ENCODE measurements at regions not wholly inside any gene's neighbourhood (a gene's known extent, or its start where the extent isn't known, plus 50 kb on each side); places are given as distances from the start of the nearest gene placed in this dataset.
"Not testable (repeated sequence)": the region's sequence is repeated elsewhere in the genome, so short reads cannot be mapped to it uniquely, and the experiment has no call there.

DNA sequence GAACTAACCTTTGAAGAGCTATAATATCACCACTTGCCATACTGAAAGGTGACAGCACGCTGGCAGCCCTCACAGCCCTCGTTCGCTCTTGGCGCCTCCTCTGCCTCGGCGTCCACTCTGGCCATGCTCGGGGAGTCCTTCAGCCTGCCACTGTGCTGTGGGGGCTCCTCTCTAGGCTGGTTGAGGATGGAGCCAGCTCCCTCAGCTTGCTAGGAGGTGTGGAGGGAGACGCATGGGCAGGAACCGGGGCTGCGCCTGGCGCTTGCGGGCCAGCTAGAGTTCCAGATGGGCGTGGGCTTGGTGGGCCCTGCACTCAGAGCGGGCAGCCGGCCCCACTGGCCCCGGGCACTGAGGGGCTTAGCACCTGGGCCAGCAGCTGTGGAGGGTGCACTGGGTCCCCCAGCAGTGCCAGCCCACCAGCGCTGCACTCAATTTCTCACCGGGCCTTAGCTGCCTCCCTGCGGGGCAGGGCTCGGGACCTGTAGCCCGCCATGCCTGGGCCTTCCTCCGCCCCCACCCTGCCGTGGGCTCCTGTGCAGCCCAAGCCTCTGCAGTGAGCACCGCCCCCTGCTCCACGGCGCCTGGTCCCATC is 329.7 kb downstream of the LMBRD1 start:
- no peaks in the 10 kb centered on the region for H3K9me3 ChIP-seq (ENCODE audit: control insufficient read depth, insufficient read depth, low read depth, low read length)
- DNase-seq (ENCODE audit: low read depth, low spot score) (no peak), ATAC-seq (no peak)
- in situ Hi-C loops (cut with HindIII; ENCODE audit: low pct_unique_long_range_greater_than_20kb, low sequenced_read_pairs): no loop called here
- intact Hi-C loops (cut with micrococcal nuclease; ENCODE audit: unreplicated experiment): no loop called here
- H3K36me3 ChIP-seq (ENCODE audit: control insufficient read depth, insufficient read depth, low read length): no peaks in the 10 kb centered on the region
- CTCF ChIA-PET: no interaction called here
- H3K4me3 ChIP-seq (ENCODE audit: low read depth in 2 of 2, low read length in 2 of 2): no peak overlapping the region
- no peak for TF ChIP-seq TCF7L2 (IDR thresholded peaks at IDR 0.05; ENCODE audit: low read depth, low read length)
- TF ChIP-seq SIN3A (IDR thresholded peaks at IDR 0.05; ENCODE audit: borderline replicate concordance, insufficient read depth, low read depth, low read length): no peak
- no TSS peak for BruUV-seq (replicated peaks)
- no peaks in the 10 kb centered on the region for H3K27me3 ChIP-seq (ENCODE audit: control insufficient read depth, insufficient read depth, low read length)
- H3K27ac ChIP-seq (ENCODE audit: low read length): no peak overlapping the region
- POLR2A ChIA-PET: no interaction called here
- H3K4me1 ChIP-seq (ENCODE audit: control insufficient read depth, insufficient read depth, low read length): no peaks in the 10 kb centered on the region

- Histone ChIP-seq H3K36me3 (ENCODE audit: control insufficient read depth, insufficient read depth, low read length) (no peaks in the 10 kb centered on the region), H3K9me3 (ENCODE audit: control insufficient read depth, insufficient read depth, low read depth, low read length) (no peaks in the 10 kb centered on the region), H3K4me3 (ENCODE audit: low read depth in 2 of 2, low read length in 2 of 2) (no peak overlapping the region), H3K27me3 (ENCODE audit: control insufficient read depth, insufficient read depth, low read length) (no peaks in the 10 kb centered on the region), H3K27ac (ENCODE audit: low read length) (no peak overlapping the region), H3K4me1 (ENCODE audit: control insufficient read depth, insufficient read depth, low read length) (no peaks in the 10 kb centered on the region)
- ChIA-PET POLR2A (no interaction called here), CTCF (no interaction called here)
- no peak for DNase-seq (ENCODE audit: low read depth, low spot score)
- in situ Hi-C loops (cut with HindIII; ENCODE audit: low pct_unique_long_range_greater_than_20kb, low sequenced_read_pairs) (no loop called here), intact Hi-C loops (cut with micrococcal nuclease; ENCODE audit: unreplicated experiment) (no loop called here)
- BruUV-seq (replicated peaks): no TSS peak
- no peak for ATAC-seq
- no peak for TF ChIP-seq CTCF (IDR thresholded peaks at IDR 0.05)
- no peak for TF ChIP-seq TCF7L2 (IDR thresholded peaks at IDR 0.05; ENCODE audit: low read depth, low read length)
- no peak for TF ChIP-seq SIN3A (IDR thresholded peaks at IDR 0.05; ENCODE audit: borderline replicate concordance, insufficient read depth, low read depth, low read length)
Observed at GRCh38 chr6:69465866-69466265, 330.9 kb downstream of the LMBRD1 start.

DNA sequence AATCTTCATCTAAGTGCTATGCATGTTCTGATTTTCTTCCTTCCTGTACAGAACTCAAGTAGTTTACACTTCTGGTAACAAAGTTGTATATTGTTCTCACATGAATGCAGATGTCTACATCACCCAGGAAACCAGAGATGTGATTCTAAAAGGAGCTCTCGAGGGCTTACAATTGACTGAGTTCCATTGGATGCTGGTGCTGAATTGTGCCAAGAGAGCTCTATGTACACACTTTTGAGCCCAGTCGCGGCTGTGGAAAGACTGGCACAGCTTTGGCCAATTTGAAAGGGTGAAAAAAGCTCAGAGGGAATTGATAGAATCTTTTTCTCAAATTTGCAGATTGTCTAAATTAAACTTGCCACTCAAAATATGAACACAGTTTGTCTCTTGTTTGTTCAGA is 340.7 kb downstream of the LMBRD1 start:
- no peaks in the 10 kb centered on the region for H3K4me1 ChIP-seq (ENCODE audit: control insufficient read depth, insufficient read depth, low read length)
- DNase-seq (ENCODE audit: low read depth, low spot score) (no peak), ATAC-seq (no peak)
- ChIA-PET CTCF (no interaction called here), POLR2A (no interaction called here)
- intact Hi-C loops (cut with micrococcal nuclease; ENCODE audit: unreplicated experiment): no loop called here
- no peaks in the 10 kb centered on the region for H3K36me3 ChIP-seq (ENCODE audit: control insufficient read depth, insufficient read depth, low read length)
- H3K9me3 ChIP-seq (ENCODE audit: control insufficient read depth, insufficient read depth, low read depth, low read length): no peaks in the 10 kb centered on the region
- in situ Hi-C loops (cut with HindIII; ENCODE audit: low pct_unique_long_range_greater_than_20kb, low sequenced_read_pairs): no loop called here
- H3K27ac ChIP-seq (ENCODE audit: low read length): no peak overlapping the region
- no peaks in the 10 kb centered on the region for H3K27me3 ChIP-seq (ENCODE audit: control insufficient read depth, insufficient read depth, low read length)
- TF ChIP-seq CTCF (IDR thresholded peaks at IDR 0.05) (no peak), POLR2AphosphoS5 (IDR thresholded peaks at IDR 0.05; ENCODE audit: low read depth, low read length) (no peak), SIN3A (IDR thresholded peaks at IDR 0.05; ENCODE audit: borderline replicate concordance, insufficient read depth, low read depth, low read length) (no peak), TCF7L2 (IDR thresholded peaks at IDR 0.05; ENCODE audit: low read depth, low read length) (no peak)
- TF ChIP-seq, protein P1, sequence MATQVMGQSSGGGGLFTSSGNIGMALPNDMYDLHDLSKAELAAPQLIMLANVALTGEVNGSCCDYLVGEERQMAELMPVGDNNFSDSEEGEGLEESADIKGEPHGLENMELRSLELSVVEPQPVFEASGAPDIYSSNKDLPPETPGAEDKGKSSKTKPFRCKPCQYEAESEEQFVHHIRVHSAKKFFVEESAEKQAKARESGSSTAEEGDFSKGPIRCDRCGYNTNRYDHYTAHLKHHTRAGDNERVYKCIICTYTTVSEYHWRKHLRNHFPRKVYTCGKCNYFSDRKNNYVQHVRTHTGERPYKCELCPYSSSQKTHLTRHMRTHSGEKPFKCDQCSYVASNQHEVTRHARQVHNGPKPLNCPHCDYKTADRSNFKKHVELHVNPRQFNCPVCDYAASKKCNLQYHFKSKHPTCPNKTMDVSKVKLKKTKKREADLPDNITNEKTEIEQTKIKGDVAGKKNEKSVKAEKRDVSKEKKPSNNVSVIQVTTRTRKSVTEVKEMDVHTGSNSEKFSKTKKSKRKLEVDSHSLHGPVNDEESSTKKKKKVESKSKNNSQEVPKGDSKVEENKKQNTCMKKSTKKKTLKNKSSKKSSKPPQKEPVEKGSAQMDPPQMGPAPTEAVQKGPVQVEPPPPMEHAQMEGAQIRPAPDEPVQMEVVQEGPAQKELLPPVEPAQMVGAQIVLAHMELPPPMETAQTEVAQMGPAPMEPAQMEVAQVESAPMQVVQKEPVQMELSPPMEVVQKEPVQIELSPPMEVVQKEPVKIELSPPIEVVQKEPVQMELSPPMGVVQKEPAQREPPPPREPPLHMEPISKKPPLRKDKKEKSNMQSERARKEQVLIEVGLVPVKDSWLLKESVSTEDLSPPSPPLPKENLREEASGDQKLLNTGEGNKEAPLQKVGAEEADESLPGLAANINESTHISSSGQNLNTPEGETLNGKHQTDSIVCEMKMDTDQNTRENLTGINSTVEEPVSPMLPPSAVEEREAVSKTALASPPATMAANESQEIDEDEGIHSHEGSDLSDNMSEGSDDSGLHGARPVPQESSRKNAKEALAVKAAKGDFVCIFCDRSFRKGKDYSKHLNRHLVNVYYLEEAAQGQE (IDR thresholded peaks at IDR 0.05; ENCODE audit: insufficient read depth in 1 of 2, low read depth in 2 of 2, low read length in 1 of 2): no peak
- no TSS peak for BruUV-seq (replicated peaks)
- H3K4me3 ChIP-seq (ENCODE audit: low read depth in 2 of 2, low read length in 2 of 2): no peak overlapping the region

DNA sequence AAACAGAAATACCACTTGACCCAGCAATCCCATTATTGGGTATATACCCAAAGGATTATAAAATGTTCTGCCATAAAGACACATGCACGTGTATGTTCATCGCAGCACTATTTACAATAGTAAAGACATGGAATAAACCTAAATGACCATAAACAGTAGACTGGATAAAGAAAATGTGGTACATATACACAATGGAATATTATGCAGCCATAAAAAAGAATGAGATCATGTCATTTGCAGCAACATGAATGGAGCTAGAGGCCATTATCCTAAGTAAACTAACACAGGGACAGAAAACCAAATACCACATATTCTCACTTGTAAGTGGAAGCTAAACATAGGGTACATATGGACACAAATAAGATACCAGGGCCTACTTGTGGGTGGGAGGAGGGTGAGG is 342.2 kb downstream of the LMBRD1 start:
- H3K4me3 ChIP-seq (ENCODE audit: low read depth in 2 of 2, low read length in 2 of 2); BruUV-seq (replicated peaks); H3K27me3 ChIP-seq (ENCODE audit: control insufficient read depth, insufficient read depth, low read length); DNase-seq (ENCODE audit: low read depth, low spot score); H3K4me1 ChIP-seq (ENCODE audit: control insufficient read depth, insufficient read depth, low read length); intact Hi-C loops (cut with micrococcal nuclease; ENCODE audit: unreplicated experiment); H3K9me3 ChIP-seq (ENCODE audit: control insufficient read depth, insufficient read depth, low read depth, low read length); H3K27ac ChIP-seq (ENCODE audit: low read length); CTCF ChIA-PET; in situ Hi-C loops (cut with HindIII; ENCODE audit: low pct_unique_long_range_greater_than_20kb, low sequenced_read_pairs); ATAC-seq; H3K36me3 ChIP-seq (ENCODE audit: control insufficient read depth, insufficient read depth, low read length); POLR2A ChIA-PET: not testable (repeated sequence)

DNA sequence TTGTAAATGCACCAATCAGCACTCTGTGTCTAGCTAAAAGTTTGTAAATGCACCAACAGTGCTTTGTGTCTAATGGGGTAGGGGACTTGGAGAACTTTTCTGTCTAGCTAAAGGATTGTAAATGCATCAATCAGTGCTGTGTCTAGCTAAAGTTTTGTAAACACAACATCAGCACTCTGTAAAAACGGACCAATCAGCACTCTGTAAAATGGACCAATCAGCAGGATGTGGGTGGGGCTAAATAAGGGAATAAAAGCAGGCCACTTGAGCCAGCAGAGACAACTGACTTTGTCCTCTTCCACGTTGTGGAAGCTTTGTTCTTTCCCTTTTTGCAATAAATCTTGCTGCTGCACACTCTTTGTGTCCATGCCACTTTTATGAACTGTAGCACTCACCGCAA is 346.3 kb downstream of the LMBRD1 start:
- not testable (repeated sequence) for ATAC-seq; BruUV-seq (replicated peaks)
- POLR2A ChIA-PET: interaction anchor here (0.6 kb wide), 1 partner anchor 11 kb away, joined by 5 read pairs; no protein-coding TSS in a partner anchor

More for the DNA sequence above, 346.3 kb downstream of the LMBRD1 start:
- CTCF ChIA-PET; H3K36me3 ChIP-seq (ENCODE audit: control insufficient read depth, insufficient read depth, low read length); H3K27me3 ChIP-seq (ENCODE audit: control insufficient read depth, insufficient read depth, low read length); H3K27ac ChIP-seq (ENCODE audit: low read length); in situ Hi-C loops (cut with HindIII; ENCODE audit: low pct_unique_long_range_greater_than_20kb, low sequenced_read_pairs); H3K4me3 ChIP-seq (ENCODE audit: low read depth in 2 of 2, low read length in 2 of 2); DNase-seq (ENCODE audit: low read depth, low spot score); H3K9me3 ChIP-seq (ENCODE audit: control insufficient read depth, insufficient read depth, low read depth, low read length); intact Hi-C loops (cut with micrococcal nuclease; ENCODE audit: unreplicated experiment); H3K4me1 ChIP-seq (ENCODE audit: control insufficient read depth, insufficient read depth, low read length): not testable (repeated sequence)
